A204.1 (cell line): ENCODE measurements at regions not wholly inside any gene's neighbourhood (a gene's known extent, or its start where the extent isn't known, plus 50 kb on each side); places are given as distances from the start of the nearest gene placed in this dataset.

Experiments
- FAIRE-seq: peaks from 2 replicates; lab custom pipeline; 2012; peaks lifted over from hg19 to GRCh38; lab: Jason Lieb, UNC

- FAIRE-seq: no peak
These were observed 50.5 kb upstream of the LGALSL start for GRCh38 chr2:64403426-64403825.

GRCh38 chr2:64404002-64404731 is 49.8 kb upstream of the LGALSL start:
- FAIRE-seq: no peak
